Stimulated activated effector memory CD8-positive, alpha-beta T cell treated with anti-CD3 and anti-CD28 coated beads, Interleukin-12 subunit alpha, Interleukin-12 subunit beta, amount 100 ng/mL, for 72 hours (primary cell): ENCODE measurements at regions not wholly inside any gene's neighbourhood (a gene's known extent, or its start where the extent isn't known, plus 50 kb on each side); places are given as distances from the start of the nearest gene placed in this dataset.
"Not testable (repeated sequence)": the region's sequence is repeated elsewhere in the genome, so short reads cannot be mapped to it uniquely, and the experiment has no call there.

Experiments used
- ATAC-seq: fragments of 150-1000 bp; cut with Tn5 transposase; 2 replicates; pipeline ENCODE4 v1.10.0; 2021
- DNase-seq, 2 donors: peaks; one replicate each; pipeline ENCODE4 v3.0.0; 2021 to 2022; ENCODE audit warnings: low spot score in 2 of 2
- H3K27ac Mint-ChIP-seq: one replicate; pipeline ENCODE4 v1.8.0; 2022; ENCODE audit warnings: mild to moderate bottlenecking, mixed read lengths
- H3K36me3 Mint-ChIP-seq: one replicate; pipeline ENCODE4 v1.8.0; 2022; ENCODE audit warnings: mild to moderate bottlenecking, mixed read lengths
- H3K4me1 Mint-ChIP-seq: one replicate; pipeline ENCODE4 v1.8.0; 2022; ENCODE audit warnings: mixed read lengths
- H3K4me3 Mint-ChIP-seq: one replicate; pipeline ENCODE4 v1.8.0; 2022; ENCODE audit warnings: mild to moderate bottlenecking, mixed read lengths
- H3K9me3 Mint-ChIP-seq: one replicate; pipeline ENCODE4 v1.8.0; 2022; ENCODE audit warnings: mixed read lengths

- DNase-seq (no peak), ATAC-seq (no peak)
- Mint-ChIP-seq H3K27ac (no peak overlapping the region), H3K9me3 (peaks cover 6% of the 10 kb centered on the region), H3K4me1 (no peaks in the 10 kb centered on the region), H3K4me3 (no peak overlapping the region), H3K36me3 (no peaks in the 10 kb centered on the region)
These were observed 122.9 kb upstream of the MYO3A start for GRCh38 chr10:25811052-25811685.

GRCh38 chr10:25813511-25813910, 120.5 kb upstream of the MYO3A start:
- DNase-seq: no peak
- Mint-ChIP-seq H3K36me3 (no peaks in the 10 kb centered on the region), H3K4me3 (no peak overlapping the region), H3K4me1 (no peaks in the 10 kb centered on the region), H3K27ac (no peak overlapping the region), H3K9me3 (peaks cover 6% of the 10 kb centered on the region)
- no peak for ATAC-seq

- H3K9me3 Mint-ChIP-seq: peaks cover 6% of the 10 kb centered on the region
- no peak overlapping the region for H3K4me3 Mint-ChIP-seq
- ATAC-seq (no peak), DNase-seq (no peak)
- no peaks in the 10 kb centered on the region for H3K36me3 Mint-ChIP-seq
- H3K4me1 Mint-ChIP-seq: no peaks in the 10 kb centered on the region
- no peak overlapping the region for H3K27ac Mint-ChIP-seq
These were observed 118.8 kb upstream of the MYO3A start for GRCh38 chr10:25815236-25815635.

GRCh38 chr10:25815999-25816768, 117.8 kb upstream of the MYO3A start:
- Mint-ChIP-seq H3K4me3 (no peak overlapping the region), H3K9me3 (peaks cover 6% of the 10 kb centered on the region), H3K36me3 (no peaks in the 10 kb centered on the region), H3K4me1 (peaks cover 7% of the 10 kb centered on the region), H3K27ac (no peak overlapping the region)
- ATAC-seq (no peak), DNase-seq (no peak)

GRCh38 chr10:25817200-25817599, 116.8 kb upstream of the MYO3A start:
- peaks cover 9% of the 10 kb centered on the region for H3K4me1 Mint-ChIP-seq
- H3K27ac Mint-ChIP-seq: no peak overlapping the region
- no peak overlapping the region for H3K4me3 Mint-ChIP-seq
- no peaks in the 10 kb centered on the region for H3K36me3 Mint-ChIP-seq
- peaks cover 8% of the 10 kb centered on the region for H3K9me3 Mint-ChIP-seq
- no peak for ATAC-seq
- DNase-seq: no peak

GRCh38 chr10:25818751-25819150, 115.3 kb upstream of the MYO3A start:
- ATAC-seq (no peak), DNase-seq (no peak)
- no peak overlapping the region for H3K27ac Mint-ChIP-seq
- H3K4me1 Mint-ChIP-seq: peaks cover 9% of the 10 kb centered on the region
- peaks cover 10% of the 10 kb centered on the region for H3K9me3 Mint-ChIP-seq
- no peak overlapping the region for H3K4me3 Mint-ChIP-seq
- H3K36me3 Mint-ChIP-seq: no peaks in the 10 kb centered on the region

- Mint-ChIP-seq H3K36me3 (no peaks in the 10 kb centered on the region), H3K4me1 (peaks cover 9% of the 10 kb centered on the region), H3K9me3 (peaks cover 7% of the 10 kb centered on the region), H3K4me3 (peak overlapping the region; percentile 45), H3K27ac (peak overlapping the region; percentile 20)
- no peak for DNase-seq
- ATAC-seq: no peak
These were observed 113.6 kb upstream of the MYO3A start for GRCh38 chr10:25820472-25820871.

- DNase-seq: no peak
- H3K4me3 Mint-ChIP-seq: peak overlapping the region; percentile 45
- H3K9me3 Mint-ChIP-seq: peaks cover 4% of the 10 kb centered on the region
- H3K27ac Mint-ChIP-seq: peak overlapping the region; percentile 20
- H3K36me3 Mint-ChIP-seq: no peaks in the 10 kb centered on the region
- no peak for ATAC-seq
- peaks cover 9% of the 10 kb centered on the region for H3K4me1 Mint-ChIP-seq
These were observed 113.2 kb upstream of the MYO3A start for GRCh38 chr10:25820874-25821273.

GRCh38 chr10:25824050-25824449, 110.0 kb upstream of the MYO3A start:
- no peak for ATAC-seq
- peaks cover 9% of the 10 kb centered on the region for H3K4me1 Mint-ChIP-seq
- no peak overlapping the region for H3K4me3 Mint-ChIP-seq
- peaks cover 4% of the 10 kb centered on the region for H3K9me3 Mint-ChIP-seq
- DNase-seq: no peak
- H3K36me3 Mint-ChIP-seq: no peaks in the 10 kb centered on the region
- no peak overlapping the region for H3K27ac Mint-ChIP-seq

GRCh38 chr10:25828475-25828874, 105.6 kb upstream of the MYO3A start:
- no peak overlapping the region for H3K27ac Mint-ChIP-seq
- H3K9me3 Mint-ChIP-seq: peaks cover 2% of the 10 kb centered on the region
- no peaks in the 10 kb centered on the region for H3K4me1 Mint-ChIP-seq
- no peaks in the 10 kb centered on the region for H3K36me3 Mint-ChIP-seq
- DNase-seq (no peak), ATAC-seq (no peak)
- H3K4me3 Mint-ChIP-seq: no peak overlapping the region

- Mint-ChIP-seq H3K4me3 (no peak overlapping the region), H3K9me3 (peaks cover 6% of the 10 kb centered on the region), H3K36me3 (no peaks in the 10 kb centered on the region), H3K4me1 (no peaks in the 10 kb centered on the region), H3K27ac (no peak overlapping the region)
- DNase-seq: no peak
- no peak for ATAC-seq
These were observed 102.9 kb upstream of the MYO3A start for GRCh38 chr10:25831080-25831479.

- no peak overlapping the region for H3K4me3 Mint-ChIP-seq
These were observed 94.3 kb upstream of the MYO3A start for GRCh38 chr10:25839683-25840082.

GRCh38 chr10:25840875-25841274, 93.2 kb upstream of the MYO3A start:
- not testable (repeated sequence) for H3K36me3 Mint-ChIP-seq, H3K27ac Mint-ChIP-seq, DNase-seq, H3K4me1 Mint-ChIP-seq, H3K4me3 Mint-ChIP-seq, H3K9me3 Mint-ChIP-seq, ATAC-seq

More at GRCh38 chr10:25839683-25840082, 94.3 kb upstream of the MYO3A start:
- ATAC-seq (no peak), DNase-seq (no peak)
- H3K9me3 Mint-ChIP-seq: peaks cover 3% of the 10 kb centered on the region
- H3K27ac Mint-ChIP-seq: no peak overlapping the region
- H3K4me1 Mint-ChIP-seq: no peaks in the 10 kb centered on the region
- no peaks in the 10 kb centered on the region for H3K36me3 Mint-ChIP-seq

GRCh38 chr10:25842146-25842545, 91.9 kb upstream of the MYO3A start:
- no peak overlapping the region for H3K4me3 Mint-ChIP-seq
- no peak for DNase-seq
- no peaks in the 10 kb centered on the region for H3K9me3 Mint-ChIP-seq
- no peaks in the 10 kb centered on the region for H3K4me1 Mint-ChIP-seq
- no peak overlapping the region for H3K27ac Mint-ChIP-seq
- no peaks in the 10 kb centered on the region for H3K36me3 Mint-ChIP-seq
- ATAC-seq: no peak

GRCh38 chr10:25843551-25844170, 90.4 kb upstream of the MYO3A start:
- DNase-seq (no peak), ATAC-seq (no peak)
- no peaks in the 10 kb centered on the region for H3K36me3 Mint-ChIP-seq
- H3K4me3 Mint-ChIP-seq: no peak overlapping the region
- no peaks in the 10 kb centered on the region for H3K4me1 Mint-ChIP-seq
- no peak overlapping the region for H3K27ac Mint-ChIP-seq
- H3K9me3 Mint-ChIP-seq: peaks cover 3% of the 10 kb centered on the region

- H3K4me1 Mint-ChIP-seq, H3K27ac Mint-ChIP-seq, H3K36me3 Mint-ChIP-seq, ATAC-seq, DNase-seq, H3K4me3 Mint-ChIP-seq, H3K9me3 Mint-ChIP-seq: not testable (repeated sequence)
These were observed 89.3 kb upstream of the MYO3A start for GRCh38 chr10:25844716-25845115.
